ENCODE measurements at regions not wholly inside any gene's neighbourhood (a gene's known extent, or its start where the extent isn't known, plus 50 kb on each side); places are given as distances from the start of the nearest gene placed in this dataset.

DNA sequence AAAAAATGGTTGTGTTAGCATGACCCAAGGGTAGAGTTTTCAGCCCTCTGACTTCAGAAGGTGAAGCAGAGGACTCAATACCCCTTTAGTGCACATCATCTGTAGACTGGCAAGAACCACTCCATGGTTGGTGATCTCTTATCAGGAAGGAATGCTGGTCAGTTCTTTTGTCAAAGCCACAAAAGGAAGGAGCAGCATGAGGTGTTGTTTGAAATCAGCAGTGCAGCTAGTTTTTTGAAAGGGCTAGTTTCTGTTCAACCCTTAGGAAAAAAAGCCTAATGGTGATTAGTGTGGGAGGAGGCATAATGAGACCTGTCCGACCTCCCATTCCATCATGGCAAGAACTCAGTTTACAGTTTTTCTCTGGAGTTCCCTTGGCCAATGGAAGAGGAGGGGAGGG, 362.0 kb upstream of the CT83 start:
- TF ChIP-seq, protein P1, sequence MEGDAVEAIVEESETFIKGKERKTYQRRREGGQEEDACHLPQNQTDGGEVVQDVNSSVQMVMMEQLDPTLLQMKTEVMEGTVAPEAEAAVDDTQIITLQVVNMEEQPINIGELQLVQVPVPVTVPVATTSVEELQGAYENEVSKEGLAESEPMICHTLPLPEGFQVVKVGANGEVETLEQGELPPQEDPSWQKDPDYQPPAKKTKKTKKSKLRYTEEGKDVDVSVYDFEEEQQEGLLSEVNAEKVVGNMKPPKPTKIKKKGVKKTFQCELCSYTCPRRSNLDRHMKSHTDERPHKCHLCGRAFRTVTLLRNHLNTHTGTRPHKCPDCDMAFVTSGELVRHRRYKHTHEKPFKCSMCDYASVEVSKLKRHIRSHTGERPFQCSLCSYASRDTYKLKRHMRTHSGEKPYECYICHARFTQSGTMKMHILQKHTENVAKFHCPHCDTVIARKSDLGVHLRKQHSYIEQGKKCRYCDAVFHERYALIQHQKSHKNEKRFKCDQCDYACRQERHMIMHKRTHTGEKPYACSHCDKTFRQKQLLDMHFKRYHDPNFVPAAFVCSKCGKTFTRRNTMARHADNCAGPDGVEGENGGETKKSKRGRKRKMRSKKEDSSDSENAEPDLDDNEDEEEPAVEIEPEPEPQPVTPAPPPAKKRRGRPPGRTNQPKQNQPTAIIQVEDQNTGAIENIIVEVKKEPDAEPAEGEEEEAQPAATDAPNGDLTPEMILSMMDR (IDR thresholded peaks at IDR 0.05) = no peak
- TF ChIP-seq POLR2A (IDR thresholded peaks at IDR 0.05) (no peak), EP300 (IDR thresholded peaks at IDR 0.05) (no peak)
